ENCODE measurements at regions not wholly inside any gene's neighbourhood (a gene's known extent, or its start where the extent isn't known, plus 50 kb on each side); places are given as distances from the start of the nearest gene placed in this dataset.

DNA sequence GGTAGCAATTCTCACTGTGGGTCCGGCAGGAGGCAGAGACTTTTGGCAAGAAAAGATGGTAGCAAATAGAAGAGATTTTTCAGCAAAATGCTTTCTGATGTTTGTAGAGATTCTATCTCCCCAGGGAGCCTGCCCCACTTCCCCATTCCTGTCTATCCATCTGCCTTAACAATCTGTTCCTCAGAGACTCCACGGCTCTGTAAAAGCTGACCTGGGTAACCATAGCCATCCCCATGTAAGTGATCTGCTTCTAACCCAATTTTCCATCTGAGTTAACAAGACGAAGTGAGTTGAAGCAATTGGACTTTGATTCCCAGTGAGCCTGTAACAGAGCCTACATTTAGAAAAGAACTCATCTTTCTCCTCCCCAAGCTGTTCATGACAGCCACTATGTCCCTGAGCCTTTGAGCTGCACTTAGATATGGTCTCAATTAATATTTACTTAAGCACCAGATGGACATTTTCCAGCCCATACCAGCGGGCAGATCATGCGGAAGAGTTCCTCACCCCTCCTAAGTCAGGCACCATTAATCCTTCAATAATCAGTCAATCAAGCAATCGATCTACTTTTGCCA is 896.1 kb downstream of the CCSER2 start:
- no peaks in the 10 kb centered on the region for H3K4me1 ChIP-seq
- TF ChIP-seq CTCF (IDR thresholded peaks at IDR 0.05): no peak
- no peak for TF ChIP-seq POLR2A (IDR thresholded peaks at IDR 0.05; ENCODE audit: low read depth)
- TF ChIP-seq POLR2AphosphoS5 (IDR thresholded peaks at IDR 0.05): no peak
- no peak for TF ChIP-seq EP300 (IDR thresholded peaks at IDR 0.05)
- no peaks in the 10 kb centered on the region for H3K27me3 ChIP-seq
- H3K27ac ChIP-seq (replicated peaks in 1 of 4): no peak overlapping the region
- no peaks in the 10 kb centered on the region for H3K9me3 ChIP-seq
- intact Hi-C loops (cut with DNase I): no loop called here
- WGBS: 64% methylated on average over 6 of the region's 6 CpGs
- DNase-seq (ENCODE audit: extremely low spot score): peak; percentile 34
- H3K4me3 ChIP-seq: no peak overlapping the region
- no peaks in the 10 kb centered on the region for H3K36me3 ChIP-seq

DNA sequence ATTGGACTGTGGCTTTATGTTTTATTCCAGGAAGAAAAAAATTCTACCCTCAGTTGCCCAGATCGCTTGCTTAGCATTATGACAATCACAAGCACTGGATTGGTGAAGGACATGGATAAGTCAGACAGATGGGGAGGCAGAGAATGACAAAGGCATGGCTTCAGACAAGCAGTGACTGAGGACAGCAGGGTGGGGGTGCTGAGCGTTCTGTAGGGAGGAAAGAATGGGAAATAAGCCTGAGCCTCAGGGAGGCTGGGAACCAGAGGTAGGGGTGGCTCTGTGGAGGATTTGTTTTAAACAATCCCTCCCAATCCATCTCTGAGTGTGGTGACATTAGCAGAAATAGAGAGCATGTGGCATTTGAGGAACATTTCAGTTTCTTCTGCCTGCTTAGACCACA is 896.9 kb downstream of the CCSER2 start:
- no peak for DNase-seq (ENCODE audit: extremely low spot score)
- Histone ChIP-seq H3K36me3 (no peaks in the 10 kb centered on the region), H3K9me3 (no peaks in the 10 kb centered on the region), H3K27ac (replicated peaks in 1 of 4) (no peak overlapping the region), H3K4me3 (no peak overlapping the region), H3K4me1 (no peaks in the 10 kb centered on the region), H3K27me3 (no peaks in the 10 kb centered on the region)
- intact Hi-C loops (cut with DNase I): no loop called here
- 74% methylated on average over 2 of the region's 2 CpGs for WGBS
- TF ChIP-seq POLR2A (IDR thresholded peaks at IDR 0.05; ENCODE audit: low read depth): no peak
- TF ChIP-seq CTCF (IDR thresholded peaks at IDR 0.05): no peak
- no peak for TF ChIP-seq EP300 (IDR thresholded peaks at IDR 0.05)
- TF ChIP-seq POLR2AphosphoS5 (IDR thresholded peaks at IDR 0.05): no peak

GRCh38 chr10:85226596-85226995 is 898.2 kb downstream of the CCSER2 start:
- Histone ChIP-seq H3K27me3 (no peaks in the 10 kb centered on the region), H3K9me3 (no peaks in the 10 kb centered on the region), H3K4me1 (no peaks in the 10 kb centered on the region), H3K27ac (replicated peaks in 1 of 4) (no peak overlapping the region), H3K36me3 (no peaks in the 10 kb centered on the region), H3K4me3 (no peak overlapping the region)
- WGBS: 32% methylated on average over 2 of the region's 2 CpGs
- no peak for DNase-seq (ENCODE audit: extremely low spot score)
- intact Hi-C loops (cut with DNase I): no loop called here
- TF ChIP-seq POLR2A (IDR thresholded peaks at IDR 0.05; ENCODE audit: low read depth) (no peak), POLR2AphosphoS5 (IDR thresholded peaks at IDR 0.05) (no peak)

- Histone ChIP-seq H3K27me3 (no peaks in the 10 kb centered on the region), H3K27ac (replicated peaks in 1 of 4) (no peak overlapping the region), H3K4me3 (no peak overlapping the region), H3K36me3 (no peaks in the 10 kb centered on the region), H3K9me3 (no peaks in the 10 kb centered on the region), H3K4me1 (no peaks in the 10 kb centered on the region)
- intact Hi-C loops (cut with DNase I): no loop called here
- TF ChIP-seq CTCF (IDR thresholded peaks at IDR 0.05): no peak
- TF ChIP-seq POLR2A (IDR thresholded peaks at IDR 0.05; ENCODE audit: low read depth): no peak
- TF ChIP-seq POLR2AphosphoS5 (IDR thresholded peaks at IDR 0.05): no peak
- TF ChIP-seq EP300 (IDR thresholded peaks at IDR 0.05): no peak
- WGBS: 100% methylated on average over 1 of the region's 1 CpG
- DNase-seq (ENCODE audit: extremely low spot score): peak; percentile 31
Measured at GRCh38 chr10:85228726-85229125, 900.3 kb downstream of the CCSER2 start.

- no peak for DNase-seq (ENCODE audit: extremely low spot score)
- no peak overlapping the region for H3K27ac ChIP-seq (replicated peaks in 1 of 4)
- no peaks in the 10 kb centered on the region for H3K4me1 ChIP-seq
- intact Hi-C loops (cut with DNase I): no loop called here
- H3K36me3 ChIP-seq: no peaks in the 10 kb centered on the region
- TF ChIP-seq POLR2A (IDR thresholded peaks at IDR 0.05; ENCODE audit: low read depth): no peak
- TF ChIP-seq EP300 (IDR thresholded peaks at IDR 0.05): no peak
- no peak for TF ChIP-seq POLR2AphosphoS5 (IDR thresholded peaks at IDR 0.05)
- no peak overlapping the region for H3K4me3 ChIP-seq
- H3K9me3 ChIP-seq: no peaks in the 10 kb centered on the region
- H3K27me3 ChIP-seq: no peaks in the 10 kb centered on the region
- 57% methylated on average over 3 of the region's 3 CpGs for WGBS
Measured at GRCh38 chr10:85231534-85232270, 903.3 kb downstream of the CCSER2 start.
